ENCODE measurements at regions not wholly inside any gene's neighbourhood (a gene's known extent, or its start where the extent isn't known, plus 50 kb on each side); places are given as distances from the start of the nearest gene placed in this dataset.
A peak's percentile ranks its signal among the peaks of the same experiment; 100 is the strongest.
"Not testable (repeated sequence)": the region's sequence is repeated elsewhere in the genome, so short reads cannot be mapped to it uniquely, and the experiment has no call there.

- DNase-seq (ENCODE audit: low read depth), result not testable (repeated sequence)
Observed at GRCh38 chr4:9702696-9703095, 78.7 kb upstream of the DRD5 start.

- peak; percentile 18 for DNase-seq (ENCODE audit: low read depth)
Observed at GRCh38 chr4:9703391-9703790, 78.0 kb upstream of the DRD5 start.

GRCh38 chr4:9704126-9704525 is 77.3 kb upstream of the DRD5 start:
- not testable (repeated sequence) for DNase-seq (ENCODE audit: low read depth)

DNA sequence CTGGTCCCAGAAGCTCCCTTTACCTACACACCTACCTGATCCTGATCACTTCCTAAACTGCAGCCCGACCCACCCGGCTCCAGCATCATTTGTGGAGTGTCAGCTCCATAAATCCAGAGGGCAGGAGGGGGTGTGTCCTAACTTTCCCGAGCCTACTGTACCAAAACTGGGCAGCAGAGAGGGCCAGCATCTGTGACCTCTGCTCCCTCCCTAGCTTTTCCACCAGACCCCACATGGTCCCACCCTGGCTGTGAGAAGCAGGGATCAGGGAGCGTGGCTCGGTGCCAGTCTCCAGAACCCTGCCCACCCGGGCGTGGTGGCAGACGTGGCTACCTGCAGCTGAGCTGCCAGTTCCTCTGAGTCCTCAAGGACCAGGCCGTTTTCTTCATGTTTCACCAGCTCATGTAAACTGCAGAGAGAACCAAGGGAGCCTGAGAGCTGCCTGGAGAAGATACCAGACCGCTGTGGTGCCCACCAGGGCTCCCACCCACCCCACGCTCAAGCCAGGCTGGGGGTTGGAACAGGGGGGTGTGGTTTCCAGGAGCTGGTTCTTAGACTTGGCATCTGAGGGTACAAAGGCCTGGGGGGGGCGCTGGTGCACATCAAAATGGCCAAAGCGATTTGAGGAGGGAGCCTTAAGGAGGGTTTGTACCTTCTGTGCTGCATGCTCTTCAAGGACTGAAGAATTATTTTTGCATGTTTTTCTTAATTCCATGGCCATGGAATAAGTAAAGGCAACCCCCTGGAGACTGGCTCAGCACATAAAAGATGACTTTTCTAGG is 76.7 kb upstream of the DRD5 start:
- DNase-seq (ENCODE audit: low read depth), result no peak

DNA sequence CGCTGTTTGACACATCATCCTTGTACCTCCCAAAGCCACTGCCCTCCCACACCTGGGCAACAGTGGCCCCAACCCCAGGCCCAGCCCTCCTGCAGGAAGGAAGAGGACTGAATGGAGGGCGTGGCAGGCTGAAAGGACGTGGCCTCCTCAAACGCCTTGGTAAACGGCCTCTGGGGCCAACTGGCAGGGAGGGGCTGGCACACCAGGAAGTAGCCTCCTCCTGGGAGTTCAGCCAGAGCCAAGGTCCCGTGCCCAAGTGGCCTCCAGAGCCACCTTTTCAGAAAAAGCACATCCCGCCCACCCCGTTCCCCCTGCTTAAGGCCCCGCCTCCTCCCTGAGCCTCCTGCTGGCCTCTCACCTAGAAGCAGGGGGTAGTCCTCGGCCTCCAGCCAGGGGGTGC is 74.2 kb upstream of the DRD5 start:
- DNase-seq (ENCODE audit: low read depth), result not testable (repeated sequence)

- not testable (repeated sequence) for DNase-seq (ENCODE audit: low read depth)
Observed at GRCh38 chr4:9707936-9708335, 73.5 kb upstream of the DRD5 start.

DNA sequence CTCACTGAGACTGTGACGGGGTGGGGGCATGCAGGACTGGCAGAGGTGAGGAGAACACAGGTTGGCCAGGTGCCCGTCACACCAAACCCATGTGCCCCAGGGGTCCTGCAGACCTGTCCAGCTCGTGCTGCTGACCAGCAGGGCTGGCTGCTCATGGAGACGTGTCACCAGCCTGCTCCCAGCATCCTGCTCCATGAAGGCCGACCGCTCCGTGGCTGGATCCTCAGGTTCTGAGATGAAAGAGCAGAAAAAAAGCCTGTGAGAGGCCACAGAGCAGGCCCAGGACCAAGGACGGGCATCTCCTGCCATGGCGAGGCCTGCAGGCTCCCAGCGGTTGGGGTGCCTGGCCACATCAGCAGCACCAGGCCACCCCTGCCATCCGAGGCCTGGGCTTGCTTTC is 71.7 kb upstream of the DRD5 start:
- DNase-seq (ENCODE audit: low read depth), result no peak

DNA sequence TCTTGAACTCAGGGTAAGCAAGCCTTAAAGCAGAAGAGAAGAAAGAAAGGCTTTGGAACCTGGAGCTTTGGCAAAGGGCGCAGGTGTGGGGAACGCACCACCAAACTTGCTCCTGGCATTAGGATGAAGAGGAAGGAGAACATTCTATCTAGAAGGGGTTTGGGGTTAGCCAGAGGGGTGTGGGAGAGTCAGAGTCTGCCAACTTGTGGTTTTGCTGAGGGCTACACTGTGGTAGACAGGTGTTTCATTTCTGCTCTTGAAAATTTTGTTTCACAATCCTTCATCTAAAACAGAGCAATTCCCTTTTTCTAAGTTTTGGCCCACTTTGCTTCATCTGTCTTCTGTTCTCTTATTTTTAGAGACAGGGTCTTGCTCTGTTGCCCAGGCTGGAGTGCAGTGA is 66.2 kb upstream of the DRD5 start:
- not testable (repeated sequence) for DNase-seq (ENCODE audit: low read depth)

DNA sequence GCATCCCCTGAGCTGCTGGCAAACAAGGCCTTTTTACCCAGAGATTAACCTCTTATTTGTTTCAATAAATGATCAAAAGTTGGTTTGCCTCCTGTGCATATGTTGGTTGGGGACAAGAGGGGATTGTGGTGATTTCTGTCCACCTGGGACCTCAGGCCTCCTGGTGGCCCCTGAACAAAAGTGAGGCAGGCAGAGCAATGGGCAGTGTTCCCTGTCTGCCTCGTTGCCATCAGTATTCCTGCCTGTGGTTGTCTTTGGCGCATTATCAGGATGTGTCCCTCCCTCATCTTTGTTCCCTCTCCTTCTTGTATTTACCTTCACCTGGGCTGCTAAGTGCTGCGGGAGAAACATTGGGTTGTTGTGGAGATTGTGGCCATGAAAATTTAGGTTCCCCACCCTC is 65.3 kb upstream of the DRD5 start:
- no peak for DNase-seq (ENCODE audit: low read depth)

- not testable (repeated sequence) for DNase-seq (ENCODE audit: low read depth)
Observed at GRCh38 chr4:9718246-9718939, 63.0 kb upstream of the DRD5 start.

GRCh38 chr4:9722131-9722530 is 59.3 kb upstream of the DRD5 start:
- DNase-seq (ENCODE audit: low read depth), result not testable (repeated sequence)
